SW480 (cell line): ENCODE measurements at regions not wholly inside any gene's neighbourhood (a gene's known extent, or its start where the extent isn't known, plus 50 kb on each side); places are given as distances from the start of the nearest gene placed in this dataset.
"Not testable (repeated sequence)": the region's sequence is repeated elsewhere in the genome, so short reads cannot be mapped to it uniquely, and the experiment has no call there.

Experiments used
- DNase-seq: peaks from one replicate; pipeline ENCODE4 v3.0.0-alpha.2; 2016; ENCODE audit warnings: low spot score

DNA sequence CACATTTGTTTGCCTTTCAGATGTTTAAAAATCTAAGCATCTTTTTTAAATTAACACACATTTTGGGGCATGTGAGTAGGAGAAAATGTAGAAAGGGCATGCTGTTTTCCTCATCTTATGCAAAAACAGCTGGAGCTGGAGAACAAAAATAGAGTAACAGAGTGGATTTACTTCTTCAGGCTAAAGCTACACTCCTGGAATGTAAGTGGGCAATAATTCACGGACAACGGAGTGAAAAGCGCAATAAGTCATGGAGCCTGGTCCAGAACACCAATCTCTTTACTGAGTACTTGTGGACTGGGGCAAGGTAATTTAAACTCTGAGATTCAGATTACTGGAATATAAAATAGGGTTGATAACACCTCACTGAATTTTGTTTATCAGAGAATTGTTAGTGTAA is 1018.8 kb upstream of the HS3ST1 start:
- no peak for DNase-seq

DNA sequence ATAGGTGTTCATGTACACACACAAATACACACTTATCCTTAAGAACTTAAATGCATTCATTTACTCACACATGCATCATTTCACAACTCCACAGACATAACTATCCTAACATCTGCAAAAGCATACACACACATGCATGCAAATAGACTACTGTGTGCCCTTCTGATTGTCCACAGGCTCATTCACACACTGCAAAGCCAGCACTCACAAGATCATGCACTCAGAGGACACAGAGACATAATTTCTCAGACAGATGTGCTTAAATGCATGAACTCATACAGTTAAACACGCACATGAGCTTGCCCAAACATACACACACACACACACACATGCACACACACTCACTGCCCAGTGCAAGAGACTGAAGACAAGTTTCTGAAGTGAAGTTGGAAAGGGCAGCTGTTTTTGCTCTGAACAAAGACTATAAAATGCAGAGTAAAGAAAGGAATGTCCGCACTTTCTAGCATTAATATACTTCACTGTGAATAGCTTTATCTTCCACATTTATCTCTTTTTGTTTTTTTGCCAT is 1018.0 kb upstream of the HS3ST1 start:
- DNase-seq, result no peak

DNA sequence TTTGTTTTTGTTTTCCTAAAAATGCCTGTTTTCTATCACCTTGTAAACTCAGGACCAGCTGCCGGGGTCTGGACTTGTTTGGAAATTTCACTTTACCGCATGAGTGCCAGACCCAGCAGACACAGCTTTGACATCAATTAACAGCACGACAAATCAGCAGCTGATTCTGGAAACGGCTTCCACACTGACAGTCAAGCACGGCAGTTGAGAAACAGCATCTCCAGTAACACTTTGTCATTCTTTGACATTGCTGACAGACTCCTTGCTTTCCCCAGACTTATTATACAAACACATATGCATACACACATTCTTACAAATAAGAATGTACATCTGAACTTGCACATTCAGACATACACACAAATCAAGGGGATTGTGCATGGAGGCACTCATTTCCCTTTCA is 1017.6 kb upstream of the HS3ST1 start:
- no peak for DNase-seq

DNA sequence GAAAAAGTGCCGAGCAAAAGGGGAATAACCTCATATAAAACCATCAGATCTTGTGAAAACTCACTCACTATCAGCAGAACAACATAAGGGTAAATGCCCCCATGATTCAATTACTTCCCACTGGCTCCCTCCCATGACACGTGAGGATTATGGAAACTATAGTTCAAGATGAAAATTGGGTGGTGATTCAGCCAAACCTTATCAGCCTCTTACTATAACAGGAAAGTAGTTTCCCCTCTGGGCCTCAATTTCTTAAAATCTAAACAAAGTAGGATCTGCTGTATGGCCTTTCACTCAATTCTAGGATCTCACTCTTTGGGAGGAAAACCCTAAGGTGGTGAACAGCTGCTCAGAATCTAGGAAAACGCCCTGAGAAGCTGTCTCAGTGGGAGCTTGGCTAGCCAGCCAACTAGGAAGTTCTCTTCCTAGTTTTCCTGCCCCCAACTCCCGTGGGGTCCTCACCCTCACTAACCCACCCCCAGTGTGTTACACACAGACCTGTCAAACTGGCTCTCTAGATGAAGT is 1017.1 kb upstream of the HS3ST1 start:
- DNase-seq, result no peak

DNA sequence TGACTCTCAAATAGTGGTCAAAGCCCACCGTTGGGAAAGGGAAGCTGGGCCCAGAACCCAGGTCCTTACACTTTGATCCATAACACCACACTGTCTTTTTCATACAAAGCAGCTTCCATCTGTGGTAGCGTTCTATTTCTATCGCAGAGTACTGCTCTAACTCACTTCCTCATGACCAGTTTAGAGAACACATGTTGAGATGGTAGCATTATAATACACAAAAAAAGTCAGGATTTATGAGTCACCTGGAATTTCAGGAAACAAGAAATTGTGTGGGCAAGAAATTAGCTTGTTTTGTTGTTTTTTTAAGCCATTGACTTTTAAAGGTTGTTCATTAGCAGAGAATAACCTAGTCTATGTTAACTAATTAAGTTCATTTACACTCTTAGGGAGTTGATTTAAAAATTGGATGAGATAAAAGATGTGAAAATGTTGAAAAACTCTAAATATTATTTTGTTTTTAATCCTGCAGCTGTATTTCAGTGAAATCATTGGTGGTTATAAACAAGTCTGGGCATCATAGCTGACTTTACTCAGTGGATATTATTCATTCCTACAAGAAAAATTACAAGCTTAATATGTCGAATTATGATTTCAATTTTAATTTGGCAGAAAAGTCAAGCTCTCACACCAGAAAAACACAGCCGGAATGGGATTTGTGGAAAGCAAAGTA is 1011.1 kb upstream of the HS3ST1 start:
- no peak for DNase-seq

DNA sequence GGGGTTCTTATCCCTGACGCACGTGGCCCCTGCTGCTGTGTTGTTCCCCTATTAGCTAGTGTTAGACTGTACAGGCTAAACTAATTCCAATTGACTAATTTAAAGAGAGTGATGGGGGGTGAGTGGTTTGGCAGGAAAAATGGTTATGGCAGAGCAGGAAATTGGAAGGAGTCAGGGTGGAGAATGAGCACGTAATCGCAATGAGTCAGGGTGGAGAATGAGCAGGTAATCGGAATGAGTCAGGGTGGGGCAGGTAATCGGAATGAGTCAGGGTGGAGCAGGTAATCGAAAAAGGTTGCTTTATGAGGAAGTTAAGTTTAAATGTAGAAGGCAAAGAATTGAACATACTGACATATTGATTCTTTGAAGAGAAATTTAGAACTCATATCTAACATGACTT is 1002.6 kb upstream of the HS3ST1 start:
- not testable (repeated sequence) for DNase-seq

DNA sequence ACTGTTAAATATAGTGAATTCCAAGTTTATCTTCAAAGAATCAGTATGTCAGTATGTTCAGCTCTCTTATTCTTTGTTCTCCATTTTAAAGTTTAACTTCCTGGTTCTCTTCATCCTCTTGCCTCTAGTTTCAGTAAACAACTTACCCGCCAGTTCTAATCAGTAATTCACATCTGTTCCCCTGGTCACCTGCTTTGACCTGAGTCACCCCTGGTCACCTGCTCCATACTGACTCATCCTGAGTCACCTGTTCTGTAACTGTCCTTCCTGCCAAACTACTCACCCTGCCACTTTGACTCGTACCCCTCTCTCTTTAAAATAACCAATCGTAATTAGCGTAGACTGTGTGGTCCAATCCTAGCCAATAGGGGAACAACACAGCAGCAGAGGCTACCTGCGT is 992.7 kb upstream of the HS3ST1 start:
- peak; percentile 16 for DNase-seq

DNA sequence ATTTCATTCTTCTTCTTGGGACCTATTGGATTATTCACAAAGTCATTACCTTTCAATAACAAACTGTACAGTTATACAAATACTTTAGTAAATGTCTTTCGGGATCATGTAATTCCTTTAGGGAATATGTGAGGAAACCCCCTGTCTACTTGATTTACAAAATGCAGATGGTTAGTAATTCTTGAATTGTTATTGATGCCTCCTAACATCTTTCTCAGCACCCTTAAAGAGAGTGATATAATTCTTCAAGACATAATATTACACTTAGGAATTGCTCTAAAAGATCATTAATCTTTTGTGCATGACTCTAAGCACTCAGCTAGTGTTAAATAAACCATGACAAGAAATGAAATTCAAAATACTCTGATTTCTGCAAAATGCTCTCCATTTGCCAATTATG is 988.1 kb upstream of the HS3ST1 start:
- no peak for DNase-seq

DNA sequence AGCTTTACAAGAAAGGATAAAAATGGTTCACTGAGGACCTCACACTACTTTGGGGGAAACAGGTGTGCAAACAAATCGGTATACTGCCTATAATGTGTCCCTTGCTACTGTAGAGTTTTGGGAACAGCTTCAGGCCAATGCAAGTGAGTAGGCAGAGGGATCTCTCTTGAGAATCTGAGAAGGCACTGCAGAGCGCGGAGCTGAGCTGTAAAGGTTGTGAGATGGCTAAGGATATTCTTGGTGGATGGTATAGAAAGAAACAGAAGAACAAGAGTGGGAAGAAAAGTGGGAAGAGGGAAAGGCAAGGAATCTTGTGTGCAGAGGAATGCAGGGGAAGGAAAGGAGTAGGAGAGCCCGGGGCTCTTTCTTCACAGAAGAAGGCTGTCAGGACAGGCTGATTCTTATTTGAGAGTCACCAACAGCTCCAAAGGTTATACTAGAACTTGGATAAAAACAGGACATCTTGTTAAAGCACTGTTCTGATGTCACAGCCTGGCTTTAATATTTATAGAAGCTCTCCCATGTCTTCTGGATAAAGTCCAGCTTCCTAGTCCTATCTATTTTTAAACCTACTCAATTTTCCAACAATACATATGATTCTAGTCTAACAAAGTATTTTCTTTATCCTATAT is 985.6 kb upstream of the HS3ST1 start:
- no peak for DNase-seq

DNA sequence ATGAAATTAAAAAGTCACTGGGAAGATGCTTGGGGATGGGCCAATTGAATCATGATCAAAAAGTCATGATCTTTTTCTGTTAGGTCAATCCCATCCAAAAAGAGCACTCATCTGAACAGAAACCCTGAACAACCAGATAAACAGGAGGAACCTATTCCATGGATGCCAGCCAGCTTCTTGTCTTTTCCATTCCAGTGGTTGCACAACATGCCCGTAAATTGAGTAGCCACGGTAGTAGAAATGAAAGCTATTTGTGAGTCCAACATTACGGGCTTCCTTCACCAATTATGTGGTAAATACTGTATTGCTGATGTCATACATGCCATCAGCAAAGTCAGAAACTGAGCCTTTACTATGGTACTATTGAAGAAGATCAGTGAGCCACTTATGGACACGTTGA is 982.4 kb upstream of the HS3ST1 start:
- no peak for DNase-seq

DNA sequence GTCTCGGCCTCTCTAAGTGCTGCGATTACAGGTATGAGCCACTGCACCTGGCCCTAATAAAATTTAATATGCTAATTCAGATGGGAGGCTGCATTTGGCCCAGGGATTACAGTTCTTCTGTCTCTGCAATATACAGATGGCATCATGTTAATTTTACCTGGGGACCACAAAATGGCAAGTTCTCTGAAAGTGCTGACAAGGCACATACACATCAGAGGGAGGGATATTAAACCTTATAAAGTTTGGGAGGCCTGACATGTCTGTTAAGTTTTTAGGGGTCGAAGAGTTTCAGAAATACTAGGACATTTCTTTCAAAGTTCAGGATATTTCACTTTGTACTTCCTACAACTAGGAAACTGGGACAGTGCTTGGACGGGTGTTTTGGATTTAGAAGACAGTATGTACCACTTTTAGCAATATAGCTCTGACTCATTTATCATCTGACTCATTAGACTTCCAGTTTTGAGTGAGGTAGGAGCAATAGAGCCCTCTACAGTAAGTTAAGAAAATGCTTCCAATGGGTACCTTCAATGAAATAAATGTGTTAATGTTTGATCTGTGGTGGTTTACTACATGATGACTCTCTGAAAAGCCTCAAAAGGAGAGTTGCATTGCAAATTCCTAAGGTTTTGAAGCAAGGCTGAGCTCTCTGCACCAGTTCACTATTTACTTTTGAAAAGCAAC is 981.0 kb upstream of the HS3ST1 start:
- DNase-seq, result peak; percentile 41

DNA sequence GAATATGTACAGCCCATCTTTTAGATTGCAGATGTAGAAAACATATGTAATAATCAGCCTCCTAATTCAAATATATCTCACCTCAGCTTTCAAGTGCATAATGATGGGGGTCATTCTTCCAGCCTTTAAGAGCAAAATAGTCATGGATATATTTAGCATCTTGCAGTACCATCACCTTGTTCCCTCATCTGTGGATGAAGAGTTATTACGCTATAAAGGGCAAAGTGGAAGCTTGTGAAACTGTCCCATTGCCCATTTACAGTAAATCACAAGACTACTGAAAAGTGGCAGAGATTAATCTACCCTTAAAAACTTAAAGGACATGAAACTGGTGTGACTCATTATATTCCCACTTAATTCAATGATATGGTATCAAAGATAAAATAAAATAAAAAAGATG is 979.7 kb upstream of the HS3ST1 start:
- no peak for DNase-seq

DNA sequence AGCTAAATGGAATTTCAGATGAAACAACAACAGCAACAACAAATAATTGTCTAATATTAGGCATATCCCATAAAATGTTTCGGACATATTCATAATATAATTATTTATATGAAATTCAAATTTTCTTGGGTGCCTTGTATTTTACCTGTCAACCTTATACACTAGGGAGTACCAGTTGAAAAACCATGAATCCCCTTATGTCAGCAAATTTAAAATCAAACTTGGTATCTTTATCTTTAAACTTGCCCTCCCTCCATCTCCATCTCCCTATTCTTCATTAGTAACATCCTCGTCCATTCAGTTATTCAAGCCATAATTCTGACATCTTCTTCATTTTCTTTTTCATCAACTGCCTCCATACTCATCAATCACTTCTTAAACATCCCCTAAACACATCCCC is 974.5 kb upstream of the HS3ST1 start:
- no peak for DNase-seq

DNA sequence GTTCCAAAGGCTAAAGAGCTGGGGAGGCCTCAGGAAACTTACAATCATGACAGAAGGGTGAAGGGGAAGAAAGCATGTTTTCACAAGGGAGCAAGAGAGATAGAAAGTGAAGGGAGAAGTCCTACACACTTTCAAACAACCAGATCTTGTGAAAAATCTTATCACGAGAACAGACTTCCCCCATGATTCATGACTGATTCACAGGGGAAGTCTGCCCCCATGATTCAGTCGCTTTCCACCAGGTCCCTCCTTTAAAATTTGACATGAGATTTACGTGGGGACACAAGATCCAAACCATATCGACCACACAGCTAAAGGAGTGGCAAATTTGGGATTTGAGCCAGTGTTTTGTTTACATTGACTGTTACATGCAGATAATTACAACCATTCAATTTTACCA is 971.1 kb upstream of the HS3ST1 start:
- no peak for DNase-seq

DNA sequence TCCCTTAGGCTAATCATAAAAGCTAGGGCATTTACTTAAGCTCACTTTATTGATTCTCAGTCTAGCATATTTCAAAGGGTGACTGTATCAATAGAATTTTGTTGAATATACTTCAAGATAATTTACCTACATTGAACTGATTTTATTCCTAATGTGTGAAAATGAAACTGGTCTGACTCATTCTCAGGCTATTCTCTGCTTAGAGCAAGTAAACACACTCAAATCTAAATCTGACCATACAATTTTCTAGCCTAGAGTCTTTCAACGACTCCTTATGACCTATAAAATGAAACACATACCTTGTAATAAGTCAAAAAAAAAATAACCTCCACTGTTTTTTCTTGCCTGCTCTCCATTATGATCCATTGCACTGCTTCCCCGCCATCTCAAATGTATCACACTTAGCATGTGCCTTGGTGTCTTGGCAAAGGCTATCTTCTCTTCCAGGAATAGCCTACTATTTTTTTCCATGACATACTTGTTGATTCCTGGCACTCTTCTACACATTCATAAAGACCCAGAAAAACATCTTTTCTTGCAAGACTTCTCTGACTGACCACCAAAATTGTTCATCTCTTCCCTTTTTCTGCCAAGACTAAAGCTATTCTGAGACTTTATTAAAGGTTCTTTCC is 965.1 kb upstream of the HS3ST1 start:
- no peak for DNase-seq

DNA sequence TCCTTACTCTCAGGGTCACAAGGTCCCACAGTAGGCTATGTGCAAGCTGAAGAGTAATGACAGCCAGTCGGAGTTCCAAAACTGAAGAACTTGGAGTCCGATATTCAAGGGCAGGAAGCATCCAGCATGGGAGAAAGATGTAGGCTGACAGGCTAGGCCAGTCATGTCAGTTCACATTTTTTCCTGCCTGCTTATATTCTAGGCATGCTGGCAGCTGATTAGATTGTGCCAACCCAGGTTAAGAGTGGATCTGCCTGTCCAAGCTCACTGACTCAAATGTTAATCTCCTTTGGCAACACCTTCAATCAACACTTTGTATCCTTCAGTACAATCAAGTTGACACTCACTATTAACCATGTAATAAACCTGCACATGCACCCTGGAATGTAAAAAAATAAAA is 960.9 kb upstream of the HS3ST1 start:
- DNase-seq, result no peak

DNA sequence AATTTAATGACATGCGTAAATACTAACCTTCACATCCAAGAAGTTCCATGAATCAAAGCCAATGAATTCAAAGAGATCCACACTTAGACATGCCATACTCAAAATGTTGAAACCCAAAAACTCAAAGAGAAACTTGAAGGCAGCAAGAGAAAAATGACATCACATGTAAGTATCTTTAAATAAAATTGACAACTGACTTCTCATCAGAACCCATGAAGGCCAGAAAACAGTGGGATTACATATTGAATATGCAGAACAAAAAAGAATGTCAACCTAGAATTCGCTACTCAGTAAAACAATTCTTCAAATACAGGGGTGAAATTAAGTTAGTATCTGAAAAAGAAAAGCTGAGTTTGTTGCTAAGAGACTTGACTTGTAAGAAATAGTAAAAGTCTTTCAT is 953.9 kb upstream of the HS3ST1 start:
- no peak for DNase-seq

DNA sequence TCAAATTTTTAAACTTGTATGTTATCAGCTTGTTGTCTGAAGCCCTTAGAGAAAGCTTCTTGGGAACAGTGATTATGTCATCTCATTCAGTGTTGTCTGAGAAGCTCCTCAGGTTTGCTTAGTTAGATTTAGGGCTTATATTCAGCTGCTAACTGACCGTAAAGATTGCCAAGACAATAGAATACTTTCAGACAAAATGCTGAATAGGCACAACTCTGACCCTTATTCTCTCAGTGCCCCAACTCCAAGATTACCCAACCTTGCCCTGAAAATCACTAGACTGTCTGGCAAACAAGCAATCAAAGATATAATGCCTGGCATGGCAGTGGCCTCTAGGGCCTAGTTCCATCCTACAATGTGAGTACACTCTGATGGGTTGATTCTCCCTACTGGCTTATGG is 950.5 kb upstream of the HS3ST1 start:
- DNase-seq, result no peak

DNA sequence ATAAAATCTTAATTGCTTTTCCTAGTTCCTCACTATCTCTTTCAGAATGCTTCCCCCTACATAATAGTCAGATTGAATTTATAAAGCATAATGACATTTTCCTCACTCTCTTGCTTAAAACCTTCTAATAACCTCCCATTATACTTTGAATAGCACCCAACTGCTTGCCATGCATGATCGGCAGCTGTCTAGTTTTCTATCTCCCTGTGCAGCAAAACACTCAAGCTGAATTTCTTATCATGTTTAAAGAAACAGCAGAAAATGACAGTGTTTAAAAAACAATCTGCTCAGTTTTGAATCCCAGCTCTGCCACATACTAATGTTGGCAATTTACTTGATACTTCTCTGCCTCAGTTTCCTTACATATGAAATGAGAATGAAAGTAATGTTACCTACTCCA is 947.1 kb upstream of the HS3ST1 start:
- DNase-seq, result no peak

DNA sequence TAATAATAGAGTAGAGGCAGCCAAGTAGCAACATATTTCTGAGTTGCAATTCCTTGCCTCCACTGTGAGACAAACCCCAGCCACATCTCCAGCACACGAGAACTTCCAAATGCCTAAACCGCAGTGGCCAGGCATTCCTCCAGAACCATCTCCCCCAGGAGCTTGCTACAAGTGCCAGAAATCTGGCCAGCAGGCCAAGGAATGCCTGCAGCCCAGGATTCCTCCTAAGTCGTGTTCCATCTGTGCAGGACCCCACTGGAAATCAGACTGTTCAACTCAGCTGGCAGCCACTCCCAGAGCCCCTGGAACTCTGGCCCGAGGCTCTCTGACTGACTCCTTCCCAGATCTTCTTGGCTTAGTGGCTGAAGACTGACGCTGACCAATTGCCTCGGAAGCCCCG is 937.2 kb upstream of the HS3ST1 start:
- not testable (repeated sequence) for DNase-seq

DNA sequence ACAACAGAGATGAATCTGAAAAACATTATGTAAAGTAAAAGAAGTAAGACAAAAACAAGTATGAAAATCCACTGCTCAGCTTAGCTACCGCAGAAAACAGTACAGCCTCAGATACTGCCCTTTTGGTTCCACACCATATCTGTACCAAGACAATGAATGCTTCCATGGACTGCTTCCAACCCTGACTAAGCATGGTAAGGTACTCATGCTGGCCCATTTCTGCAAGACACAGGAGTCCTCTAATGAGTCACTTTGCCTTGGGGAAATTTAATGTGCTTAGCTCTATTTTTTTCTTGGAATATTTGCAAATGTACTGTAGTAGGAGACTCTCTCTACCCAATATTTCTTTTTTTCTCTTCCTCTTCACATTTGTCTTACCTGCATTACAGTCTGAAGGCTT is 931.7 kb upstream of the HS3ST1 start:
- DNase-seq, result no peak

DNA sequence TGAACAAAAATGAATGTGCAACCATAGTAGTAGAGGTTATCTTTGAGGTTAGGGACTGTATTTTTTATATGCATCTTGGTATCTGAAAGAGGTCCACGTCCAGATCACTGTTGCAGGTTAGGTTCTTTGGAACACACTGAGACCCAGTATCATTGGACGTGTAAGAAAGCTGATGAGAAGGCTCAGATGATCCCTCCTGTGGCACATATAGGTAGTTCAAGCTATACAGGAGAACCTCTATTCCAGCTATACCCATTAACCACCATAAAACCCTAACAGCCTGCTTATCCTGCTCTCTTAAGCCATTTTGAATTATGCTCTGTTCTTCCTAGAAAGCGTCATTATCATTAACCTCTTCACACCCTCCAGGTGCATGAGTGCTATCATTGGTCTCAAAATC is 930.7 kb upstream of the HS3ST1 start:
- DNase-seq, result no peak

DNA sequence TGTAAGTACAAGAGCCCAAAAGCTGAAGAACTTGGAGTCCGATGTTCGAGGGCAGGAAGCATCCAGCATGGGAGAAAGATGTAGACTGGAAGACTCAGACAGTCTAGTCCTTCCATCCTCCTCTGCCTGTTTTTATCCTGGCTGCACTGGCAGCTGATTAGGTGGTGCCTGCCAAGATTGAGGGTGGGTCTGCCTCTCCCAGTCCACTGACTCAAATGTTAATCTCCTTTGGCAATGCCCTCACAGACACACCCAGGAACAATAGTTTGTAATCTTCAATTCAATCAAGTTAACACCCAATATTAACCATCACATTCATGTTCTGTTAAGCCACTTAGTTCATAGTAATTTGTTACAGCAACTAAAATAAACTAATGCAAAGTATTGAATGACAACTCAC is 904.4 kb upstream of the HS3ST1 start:
- DNase-seq, result not testable (repeated sequence)
